ENCODE measurements at regions not wholly inside any gene's neighbourhood (a gene's known extent, or its start where the extent isn't known, plus 50 kb on each side); places are given as distances from the start of the nearest gene placed in this dataset.

DNA sequence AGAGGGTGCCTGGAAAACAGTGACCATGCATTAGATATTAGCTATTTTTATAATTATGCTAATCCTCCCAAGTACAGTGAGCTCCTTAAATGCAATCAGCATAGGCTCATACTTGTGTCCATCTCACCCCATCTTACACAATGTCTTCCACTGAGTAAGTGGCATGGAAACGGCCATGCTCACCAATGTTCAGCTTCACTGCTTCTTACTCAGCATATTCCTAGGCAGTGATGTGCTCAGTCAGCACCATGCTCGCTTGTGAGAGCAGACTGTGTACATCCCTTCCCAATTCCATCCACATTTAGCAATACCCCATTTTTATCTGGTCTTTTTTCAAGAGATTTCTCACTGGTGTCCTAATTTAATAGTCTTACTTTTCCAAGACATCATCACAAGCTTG, 454.8 kb upstream of the SOX9 start:
- TF ChIP-seq EZH2 (IDR thresholded peaks at IDR 0.05; ENCODE audit: borderline replicate concordance, insufficient read depth, low read depth, low read length, poor library complexity, severe bottlenecking): no peak
- TF ChIP-seq, protein P1, sequence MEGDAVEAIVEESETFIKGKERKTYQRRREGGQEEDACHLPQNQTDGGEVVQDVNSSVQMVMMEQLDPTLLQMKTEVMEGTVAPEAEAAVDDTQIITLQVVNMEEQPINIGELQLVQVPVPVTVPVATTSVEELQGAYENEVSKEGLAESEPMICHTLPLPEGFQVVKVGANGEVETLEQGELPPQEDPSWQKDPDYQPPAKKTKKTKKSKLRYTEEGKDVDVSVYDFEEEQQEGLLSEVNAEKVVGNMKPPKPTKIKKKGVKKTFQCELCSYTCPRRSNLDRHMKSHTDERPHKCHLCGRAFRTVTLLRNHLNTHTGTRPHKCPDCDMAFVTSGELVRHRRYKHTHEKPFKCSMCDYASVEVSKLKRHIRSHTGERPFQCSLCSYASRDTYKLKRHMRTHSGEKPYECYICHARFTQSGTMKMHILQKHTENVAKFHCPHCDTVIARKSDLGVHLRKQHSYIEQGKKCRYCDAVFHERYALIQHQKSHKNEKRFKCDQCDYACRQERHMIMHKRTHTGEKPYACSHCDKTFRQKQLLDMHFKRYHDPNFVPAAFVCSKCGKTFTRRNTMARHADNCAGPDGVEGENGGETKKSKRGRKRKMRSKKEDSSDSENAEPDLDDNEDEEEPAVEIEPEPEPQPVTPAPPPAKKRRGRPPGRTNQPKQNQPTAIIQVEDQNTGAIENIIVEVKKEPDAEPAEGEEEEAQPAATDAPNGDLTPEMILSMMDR (IDR thresholded peaks at IDR 0.05): no peak

Data from B cell (primary cell).